Lung (tissue), 11 donors: ENCODE measurements at regions not wholly inside any gene's neighbourhood (a gene's known extent, or its start where the extent isn't known, plus 50 kb on each side); places are given as distances from the start of the nearest gene placed in this dataset.
"Not testable (repeated sequence)": the region's sequence is repeated elsewhere in the genome, so short reads cannot be mapped to it uniquely, and the experiment has no call there.

Source experiments
- ATAC-seq: fragments of 200-7000 bp; cut with Tn5 transposase; one replicate; pipeline ENCODE4 v1.9.1; 2020; ENCODE audit warnings: moderate number of reproducible peaks; ENCODE audit not compliant: insufficient read depth, low FRiP score
- DNase-seq, 3 donors: peaks; one replicate each; pipeline ENCODE4 v3.0.0-alpha.2; 2013 to 2017
- H3K27ac ChIP-seq, 2 donors: one replicate each; pipeline ENCODE4 v1.5.1; 2013; ENCODE audit warnings: mild to moderate bottlenecking in 2 of 2, moderate library complexity in 2 of 2, control low read depth in 1 of 2, inconsistent platforms in 1 of 2, low read depth in 1 of 2, low read length in 1 of 2
- H3K27me3 ChIP-seq, 3 donors: one replicate each; pipeline ENCODE4 v1.5.1; 2013; ENCODE audit warnings: low read length in 2 of 3; ENCODE audit not compliant: control insufficient read depth in 3 of 3, insufficient read depth in 3 of 3
- H3K36me3 ChIP-seq, 4 donors: one replicate each; pipeline ENCODE4 v1.5.1; 2013; ENCODE audit warnings: low read length in 4 of 4, mild to moderate bottlenecking in 1 of 4, moderate library complexity in 1 of 4; ENCODE audit not compliant: control insufficient read depth in 4 of 4, insufficient read depth in 4 of 4
- H3K4me1 ChIP-seq, 5 donors: one replicate each; pipeline ENCODE4 v1.5.1; 2013; ENCODE audit warnings: low read length in 5 of 5, mild to moderate bottlenecking in 2 of 5, moderate library complexity in 1 of 5; ENCODE audit not compliant: control insufficient read depth in 5 of 5, insufficient read depth in 5 of 5
- H3K4me3 ChIP-seq: one replicate; pipeline ENCODE4 v1.5.1; 2013; ENCODE audit warnings: mild to moderate bottlenecking, control low read depth, moderate library complexity
- H3K9ac ChIP-seq, 2 donors: one replicate each; pipeline ENCODE4 v1.5.1; 2013; ENCODE audit warnings: low read length in 2 of 2, control low read depth in 1 of 2; ENCODE audit not compliant: insufficient read depth in 1 of 2
- H3K9me3 ChIP-seq, 4 donors: one replicate each; pipeline ENCODE4 v1.5.1; 2013; ENCODE audit warnings: low read length in 3 of 4, mild to moderate bottlenecking in 1 of 4, moderate library complexity in 1 of 4; ENCODE audit not compliant: control insufficient read depth in 4 of 4, insufficient read depth in 3 of 4
- CTCF ChIP-seq: IDR thresholded peaks from 2 replicates; pipeline ENCODE4 v1.5.1; 2012; ENCODE audit warnings: mild to moderate bottlenecking; ENCODE audit errors: control extremely low read depth, extremely low read depth
- WGBS, 2 donors: extraction: QIAGEN DNeasy Blood & Tissue Kit; methylation state at CpG; one replicate each; pipeline ENCODE4 v1.1.7; 2013; 5-methylcytosine and 5-hydroxymethylcytosine counted together
- donor health status: control.
- donor health status: control.
- donor health status: Bipolar disorder and iron deficiency.
- donor health status: healthy.
- donor health status: DM: yes; HTN: yes; CAD: no.

DNA sequence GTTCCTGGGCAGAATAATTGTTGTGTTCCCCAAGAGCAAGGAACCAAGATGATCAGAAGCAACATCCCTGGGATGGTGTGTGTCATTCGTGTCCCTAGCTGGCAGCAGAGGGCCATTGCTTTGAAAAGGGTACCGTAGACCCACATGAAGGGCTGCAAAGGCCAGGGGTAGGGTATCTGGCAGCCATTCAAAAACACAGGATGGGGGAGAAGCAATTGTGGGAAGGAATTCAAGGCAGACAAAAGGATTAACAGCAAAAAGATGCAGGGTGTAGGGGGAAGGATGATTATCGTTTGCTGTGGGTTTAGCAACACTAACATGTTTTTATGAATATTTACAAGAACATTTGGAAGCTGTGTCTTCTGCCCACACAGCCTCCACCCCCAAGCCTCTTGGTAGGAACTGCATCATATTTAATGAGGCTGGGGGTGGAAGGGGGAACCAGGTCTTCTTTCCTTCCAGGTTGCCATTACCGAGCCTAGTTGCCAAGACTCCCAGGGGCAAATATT lies 169.0 kb upstream of the G2E3 start:
- WGBS, 2 donors, result 78 to 79% methylated on average over 4 of the region's 4 CpGs
- DNase-seq (no peak), ATAC-seq (no peak)
- no peak overlapping the region for H3K4me3 ChIP-seq
- no peak for TF ChIP-seq CTCF
- H3K9me3 ChIP-seq, result no peaks in the 10 kb centered on the region
- H3K27me3 ChIP-seq, result no peaks in the 10 kb centered on the region
- no peaks in the 10 kb centered on the region for H3K4me1 ChIP-seq
- no peak overlapping the region for H3K27ac ChIP-seq
- no peaks in the 10 kb centered on the region for H3K36me3 ChIP-seq
- H3K9ac ChIP-seq, result no peak overlapping the region

DNA sequence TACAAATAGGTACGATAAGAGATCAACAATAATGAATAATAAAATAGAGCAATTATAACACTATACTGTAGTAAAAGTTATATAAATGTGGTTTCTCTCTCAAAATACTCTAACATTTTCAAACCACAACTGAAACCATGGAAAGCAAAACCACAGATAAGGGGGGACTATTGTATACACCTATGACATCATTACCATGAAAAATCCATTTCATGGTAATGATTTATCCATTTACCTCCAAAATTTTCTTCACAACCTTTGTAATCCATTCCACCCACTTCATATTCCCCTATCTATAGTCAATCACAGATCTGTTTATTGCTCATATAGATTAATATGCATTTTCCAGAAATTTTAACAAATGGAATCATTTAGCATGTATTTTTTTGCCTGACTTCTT lies 163.9 kb upstream of the G2E3 start:
- Histone ChIP-seq H3K4me1 (no peaks in the 10 kb centered on the region), H3K27me3 (no peaks in the 10 kb centered on the region), H3K4me3 (no peak overlapping the region), H3K9ac (no peak overlapping the region), H3K36me3 (no peaks in the 10 kb centered on the region), H3K27ac (no peak overlapping the region), H3K9me3 (no peaks in the 10 kb centered on the region)
- ATAC-seq, result no peak
- WGBS, 2 donors, result 68 to 81% methylated on average over 1 of the region's 1 CpG
- DNase-seq, result no peak
- TF ChIP-seq CTCF, result no peak

GRCh38 chr14:30402846-30403245 lies 156.1 kb upstream of the G2E3 start:
- no peak for TF ChIP-seq CTCF

GRCh38 chr14:30403791-30404190 lies 155.2 kb upstream of the G2E3 start:
- H3K27ac ChIP-seq, result no peak overlapping the region
- ATAC-seq (no peak), DNase-seq (no peak)
- WGBS, 2 donors, result 82 to 90% methylated on average over 4 of the region's 4 CpGs
- no peak for TF ChIP-seq CTCF
- H3K36me3 ChIP-seq, result no peaks in the 10 kb centered on the region
- H3K4me1 ChIP-seq, result no peaks in the 10 kb centered on the region
- H3K4me3 ChIP-seq, result no peak overlapping the region
- H3K27me3 ChIP-seq, result no peaks in the 10 kb centered on the region
- H3K9ac ChIP-seq, result no peak overlapping the region
- H3K9me3 ChIP-seq, result peaks cover 0 to 2% (median 0%) of the 10 kb centered on the region in 4 donors

More at GRCh38 chr14:30402846-30403245, 156.1 kb upstream of the G2E3 start:
- H3K36me3 ChIP-seq, result no peaks in the 10 kb centered on the region
- H3K27ac ChIP-seq, result no peak overlapping the region
- DNase-seq (no peak), ATAC-seq (no peak)
- H3K4me3 ChIP-seq, result no peak overlapping the region
- H3K9ac ChIP-seq, result no peak overlapping the region
- peaks cover 0 to 2% (median 0%) of the 10 kb centered on the region in 4 donors for H3K9me3 ChIP-seq
- H3K4me1 ChIP-seq, result no peaks in the 10 kb centered on the region
- H3K27me3 ChIP-seq, result no peaks in the 10 kb centered on the region

GRCh38 chr14:30409508-30410015 lies 149.4 kb upstream of the G2E3 start:
- H3K4me3 ChIP-seq, H3K9me3 ChIP-seq, H3K27ac ChIP-seq, H3K9ac ChIP-seq, DNase-seq, ATAC-seq, H3K4me1 ChIP-seq, H3K36me3 ChIP-seq, H3K27me3 ChIP-seq: not testable (repeated sequence)
- WGBS, 2 donors, result 80 to 90% methylated on average over 2 of the region's 2 CpGs
